HG02885 (cell line): ENCODE measurements at regions not wholly inside any gene's neighbourhood (a gene's known extent, or its start where the extent isn't known, plus 50 kb on each side); places are given as distances from the start of the nearest gene placed in this dataset.
"Not testable (repeated sequence)": the region's sequence is repeated elsewhere in the genome, so short reads cannot be mapped to it uniquely, and the experiment has no call there.

Source experiments
- ATAC-seq: cut with Tn5 transposase; IDR thresholded peaks from one replicate; pipeline ENCODE4 v1.9.1; 2021; ENCODE audit warnings: mild to moderate bottlenecking; ENCODE audit not compliant: unreplicated experiment, poor library complexity

GRCh38 chr5:127133071-127133470 lies 59.8 kb upstream of the C5orf63 start:
- no peak for ATAC-seq

GRCh38 chr5:127136908-127137307 lies 63.6 kb upstream of the C5orf63 start:
- ATAC-seq = no peak

GRCh38 chr5:127143722-127144121 lies 70.4 kb upstream of the C5orf63 start:
- no peak for ATAC-seq

GRCh38 chr5:127153031-127153430 lies 79.7 kb upstream of the C5orf63 start:
- ATAC-seq = no peak

DNA sequence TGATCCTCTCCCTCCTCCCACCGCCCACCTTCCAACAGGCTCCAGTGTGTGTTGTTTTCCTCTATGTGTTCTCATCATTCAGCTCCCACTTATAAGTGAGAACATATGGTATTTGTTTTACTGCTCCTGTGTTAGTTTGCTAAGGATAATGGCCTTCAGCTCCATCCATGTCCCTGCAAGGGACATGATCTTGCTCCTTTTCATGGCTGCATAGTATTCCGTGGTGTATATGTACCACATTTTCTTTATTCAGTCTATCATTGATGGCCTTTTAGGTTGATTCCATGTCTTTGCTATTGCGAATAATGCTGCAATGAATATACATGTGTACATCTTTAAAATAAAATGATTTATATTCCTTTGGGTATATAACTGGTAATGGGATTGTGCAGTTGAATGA lies 80.2 kb upstream of the C5orf63 start:
- no peak for ATAC-seq

DNA sequence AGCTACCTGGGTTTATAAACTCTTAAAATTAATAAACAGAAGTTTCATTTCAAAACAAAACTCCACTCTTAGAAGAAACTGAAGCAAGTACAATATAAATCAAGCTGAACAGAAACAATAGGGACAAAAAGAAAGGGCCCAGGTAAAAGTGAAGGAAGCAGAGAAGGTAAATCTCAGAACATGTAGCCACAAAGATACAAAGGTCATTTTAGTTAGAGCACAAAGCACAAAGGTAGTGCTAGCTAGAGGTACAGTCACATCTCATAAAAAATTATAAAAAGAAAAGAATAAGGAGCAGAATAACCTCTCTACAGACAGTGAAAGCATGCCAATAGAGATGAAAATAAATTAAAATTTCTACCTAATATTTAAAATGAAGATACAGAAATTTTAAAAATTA lies 90.4 kb upstream of the C5orf63 start:
- no peak for ATAC-seq

GRCh38 chr5:127170918-127171600 lies 97.8 kb upstream of the C5orf63 start:
- no peak for ATAC-seq

DNA sequence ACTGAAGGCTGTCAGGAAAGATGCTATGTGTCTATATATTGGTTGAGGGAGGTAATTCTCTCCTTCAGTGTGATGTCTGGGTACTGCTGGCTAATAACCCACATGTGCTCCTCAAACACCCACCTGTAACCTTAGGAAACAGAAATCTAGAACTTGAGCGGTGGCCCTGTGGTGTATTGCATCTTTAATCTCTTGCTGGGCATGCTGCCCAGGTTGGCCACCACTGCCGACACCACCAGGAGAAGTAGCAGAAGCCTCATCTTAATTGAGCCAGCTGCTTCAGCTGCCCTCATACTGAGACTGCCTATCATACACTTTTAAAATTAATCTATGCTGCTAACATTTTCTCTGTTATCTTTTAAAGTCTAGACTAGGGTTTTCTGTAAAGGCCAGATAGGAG lies 103.5 kb upstream of the C5orf63 start:
- no peak for ATAC-seq

GRCh38 chr5:127182631-127183030 lies 108.0 kb upstream of the MEGF10 start:
- not testable (repeated sequence) for ATAC-seq

GRCh38 chr5:127183332-127183731 lies 107.3 kb upstream of the MEGF10 start:
- no peak for ATAC-seq

- no peak for ATAC-seq
Measured at GRCh38 chr5:127184851-127185250, 105.7 kb upstream of the MEGF10 start.

- no peak for ATAC-seq
Measured at GRCh38 chr5:127186657-127187056, 103.9 kb upstream of the MEGF10 start.

DNA sequence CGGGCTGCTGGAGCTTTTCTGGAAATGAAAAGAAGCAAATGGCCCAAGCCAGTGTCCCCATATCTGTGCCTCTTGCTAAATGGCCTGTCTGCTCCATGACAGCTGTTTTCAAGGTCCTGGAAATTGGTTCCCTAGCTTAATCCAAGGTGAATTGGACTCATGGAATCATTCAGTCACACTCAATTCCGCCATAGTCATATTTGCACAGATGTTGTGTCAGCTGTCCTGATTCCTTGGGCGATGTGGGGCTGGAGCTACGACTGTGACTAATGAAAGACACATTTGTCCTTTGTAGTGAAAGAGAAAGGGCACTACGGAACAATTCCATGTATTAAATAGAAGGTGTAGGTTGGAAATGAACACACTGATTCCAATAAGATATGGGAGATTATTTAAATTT lies 102.9 kb upstream of the MEGF10 start:
- ATAC-seq = no peak

- ATAC-seq = no peak
Measured at GRCh38 chr5:127192150-127192549, 98.4 kb upstream of the MEGF10 start.

GRCh38 chr5:127192836-127193338 lies 97.7 kb upstream of the MEGF10 start:
- ATAC-seq = no peak

GRCh38 chr5:127196042-127196441 lies 94.6 kb upstream of the MEGF10 start:
- ATAC-seq = no peak

DNA sequence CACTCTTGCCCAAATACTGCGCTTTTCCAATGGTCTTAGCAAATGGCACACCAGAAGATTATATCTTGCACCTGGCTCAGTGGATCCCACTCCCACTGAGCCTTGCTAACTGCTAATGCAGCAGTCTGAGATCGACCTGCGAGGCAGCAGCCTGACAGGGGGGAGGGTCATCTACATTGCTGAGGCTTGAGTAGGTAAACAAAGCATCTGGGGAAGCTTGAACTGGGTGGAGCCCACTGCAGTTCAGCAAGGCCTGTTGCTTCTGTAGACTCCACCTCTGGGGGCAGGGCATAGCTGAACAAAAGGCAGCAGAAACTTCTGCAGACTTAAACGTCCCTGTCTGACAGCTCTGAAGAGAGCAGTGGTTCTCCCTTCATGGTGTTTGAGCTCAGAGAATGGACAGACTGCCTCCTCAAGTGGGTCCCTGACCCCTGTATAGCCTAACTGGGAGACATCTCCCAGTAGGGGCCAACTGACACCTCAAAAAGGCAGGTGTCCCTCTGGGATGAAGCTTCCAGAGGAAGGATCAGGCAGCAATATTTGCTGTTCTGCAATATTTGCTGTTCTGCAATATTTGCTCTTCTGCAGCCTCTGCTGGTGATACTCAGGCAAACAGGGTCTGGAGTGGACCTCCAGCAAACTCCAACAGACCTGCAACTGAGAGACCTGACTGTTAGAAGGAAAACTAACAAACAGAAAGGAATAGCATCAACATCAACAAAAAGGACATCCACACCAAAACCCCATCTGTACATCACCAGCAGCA lies 93.0 kb upstream of the MEGF10 start:
- ATAC-seq = not testable (repeated sequence)

GRCh38 chr5:127202738-127203137 lies 87.9 kb upstream of the MEGF10 start:
- ATAC-seq = not testable (repeated sequence)

GRCh38 chr5:127203818-127204217 lies 86.8 kb upstream of the MEGF10 start:
- no peak for ATAC-seq

DNA sequence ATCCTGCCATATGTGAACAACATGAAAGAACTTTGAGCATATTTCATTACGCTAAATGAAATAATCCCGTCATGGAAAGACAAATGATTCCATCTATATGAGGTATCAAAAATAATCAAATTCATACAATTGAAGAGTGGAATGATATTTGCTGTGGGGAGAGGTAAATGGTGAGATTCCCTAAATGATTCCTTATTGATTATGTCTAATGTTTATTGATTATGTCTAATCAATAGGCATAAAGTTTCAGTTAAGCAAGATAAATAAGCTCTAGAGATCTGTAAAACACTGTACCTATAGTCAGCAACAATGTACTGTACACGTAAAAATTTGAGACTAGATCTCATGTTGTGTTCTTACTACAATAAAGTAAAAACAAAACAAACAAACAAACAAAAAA lies 85.4 kb upstream of the MEGF10 start:
- no peak for ATAC-seq

DNA sequence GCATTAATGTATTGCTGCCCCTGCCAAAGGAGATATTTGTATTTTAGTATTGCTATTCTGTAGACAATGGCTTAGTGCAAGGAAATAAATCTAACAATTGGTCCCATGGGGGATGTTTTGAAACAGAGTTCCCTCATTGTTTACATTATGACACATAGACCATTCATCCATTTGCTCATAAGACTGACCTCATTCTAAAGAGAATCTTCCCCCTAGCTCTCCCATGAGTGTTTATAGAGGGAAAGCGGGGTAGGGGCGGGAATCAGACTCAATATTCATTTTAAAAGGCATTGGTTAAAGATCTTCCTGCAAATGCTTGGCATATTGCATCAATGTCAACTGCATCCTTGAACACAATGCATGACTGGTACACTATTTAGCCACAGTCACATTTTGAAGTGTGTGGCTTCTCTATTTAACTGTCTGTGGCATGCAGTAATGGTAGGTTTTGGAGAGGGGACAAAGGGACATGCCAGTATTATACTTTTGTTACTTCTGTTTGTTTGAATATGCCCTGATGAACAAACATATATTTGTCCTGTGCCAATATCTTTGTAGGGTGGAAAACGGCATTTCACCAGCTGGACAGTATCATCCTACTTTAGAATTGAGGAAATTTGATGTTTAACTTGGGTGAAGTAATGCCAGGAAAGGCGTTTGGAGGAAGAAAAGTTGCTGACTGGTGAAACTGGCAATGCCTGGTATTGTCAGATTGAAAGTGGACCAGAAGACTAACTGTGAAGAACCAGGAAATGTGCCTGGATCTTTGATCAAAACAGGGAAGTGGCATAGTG lies 84.1 kb upstream of the MEGF10 start:
- ATAC-seq = no peak
